ENCODE measurements at regions not wholly inside any gene's neighbourhood (a gene's known extent, or its start where the extent isn't known, plus 50 kb on each side); places are given as distances from the start of the nearest gene placed in this dataset.

GRCh38 chr5:175597718-175598117, 60.2 kb upstream of the HRH2 start:
- TF ChIP-seq ARID3B (CRISPR knock-in tag; IDR thresholded peaks at IDR 0.05; ENCODE audit: borderline replicate concordance) (no peak), PATZ1 (CRISPR knock-in tag; IDR thresholded peaks at IDR 0.05; ENCODE audit: borderline replicate concordance) (no peak), ZNF75A (CRISPR knock-in tag; IDR thresholded peaks at IDR 0.05) (no peak), STAT6 (CRISPR knock-in tag; IDR thresholded peaks at IDR 0.05) (no peak), ETS2 (tag; IDR thresholded peaks at IDR 0.05; ENCODE audit: borderline replicate concordance, poor library complexity, severe bottlenecking) (no peak), MEIS2 (IDR thresholded peaks at IDR 0.05; ENCODE audit: partially characterized antibody) (no peak), CREB3 (tag; conservative IDR thresholded peaks at IDR 0.05; ENCODE audit: low read depth) (no peak)
- POLR2A ChIA-PET = interaction anchor here (1.4 kb wide), 1 partner anchor 8 kb away, joined by 3 read pairs; no protein-coding TSS in a partner anchor

More at GRCh38 chr5:175597718-175598117, 60.2 kb upstream of the HRH2 start:
- H3K9ac ChIP-seq (ENCODE audit: insufficient read depth in 1 of 2, low read depth in 2 of 2, low read length in 2 of 2) = no peak overlapping the region
- ATAC-seq = no peak
- BruUV-seq (replicated peaks) = no TSS peak
- in situ Hi-C loops (cut with MboI) = no loop called here
- peaks cover 7 to 32% of the 10 kb centered on the region in 2 experiments; a peak in 2 of 5 replicates for H3K27me3 ChIP-seq (ENCODE audit: control insufficient read depth in 2 of 2, insufficient read depth in 2 of 2, low read length in 2 of 2)
- FAIRE-seq = no peak
- no peak overlapping the region for H3K27ac ChIP-seq (ENCODE audit: extremely low read depth, low read depth, low read length)
- H3K9me3 ChIP-seq (replicated peaks; ENCODE audit: control insufficient read depth, insufficient read depth, low read depth, low read length) = no peaks in the 10 kb centered on the region
- H3K36me3 ChIP-seq (ENCODE audit: control insufficient read depth, insufficient read depth, low read length) = no peaks in the 10 kb centered on the region
- no peak overlapping the region for H3K4me3 ChIP-seq
- CTCF ChIA-PET (ENCODE audit: low intra/inter-chr PET ratio) = no interaction called here
- H3K4me2 ChIP-seq (ENCODE audit: insufficient read depth, low read length) = no peak overlapping the region
- no peaks in the 10 kb centered on the region for H3K79me2 ChIP-seq (ENCODE audit: control insufficient read depth, insufficient read depth, low read length)
- intact Hi-C loops (cut with micrococcal nuclease) = no loop called here
- no peaks in the 10 kb centered on the region for H3K4me1 ChIP-seq (replicated peaks in 1 of 2; ENCODE audit: control insufficient read depth in 2 of 2, insufficient read depth in 2 of 2, low read length in 2 of 2)
- H2AFZ ChIP-seq (ENCODE audit: low read depth, low read length) = no peak overlapping the region
- no peaks in the 10 kb centered on the region for H3K9me1 ChIP-seq (ENCODE audit: control insufficient read depth, insufficient read depth, low read length)
- 4% methylated on average over 7 of the region's 7 CpGs for WGBS (ENCODE audit: insufficient coverage, low coverage, missing lambda C conversion rate)
- no peak for DNase-seq (ENCODE audit: extremely low read depth in 1 of 4, low spot score in 3 of 4)
- no peaks in the 10 kb centered on the region for H4K20me1 ChIP-seq (replicated peaks; ENCODE audit: control insufficient read depth, insufficient read depth, low read length)
